ENCODE measurements at regions not wholly inside any gene's neighbourhood (a gene's known extent, or its start where the extent isn't known, plus 50 kb on each side); places are given as distances from the start of the nearest gene placed in this dataset.
"Not testable (repeated sequence)": the region's sequence is repeated elsewhere in the genome, so short reads cannot be mapped to it uniquely, and the experiment has no call there.

- DNase-seq (ENCODE audit: low spot score), result no peak
Observed at GRCh38 chr6:167667204-167668018, 159.3 kb upstream of the AFDN start.

GRCh38 chr6:167668019-167668753 is 158.5 kb upstream of the AFDN start:
- DNase-seq (ENCODE audit: low spot score), result no peak
- TF ChIP-seq CTCF (IDR thresholded peaks at IDR 0.05; ENCODE audit: extremely low read depth, missing control alignments), result no peak

More at GRCh38 chr6:167667204-167668018, 159.3 kb upstream of the AFDN start:
- no peak for TF ChIP-seq CTCF (IDR thresholded peaks at IDR 0.05; ENCODE audit: extremely low read depth, missing control alignments)

GRCh38 chr6:167668754-167669552 is 157.8 kb upstream of the AFDN start:
- no peak for TF ChIP-seq CTCF (IDR thresholded peaks at IDR 0.05; ENCODE audit: extremely low read depth, missing control alignments)
- no peak for DNase-seq (ENCODE audit: low spot score)

- DNase-seq (ENCODE audit: low spot score), result no peak
- no peak for TF ChIP-seq CTCF (IDR thresholded peaks at IDR 0.05; ENCODE audit: extremely low read depth, missing control alignments)
Observed at GRCh38 chr6:167669553-167669849, 157.2 kb upstream of the AFDN start.

- DNase-seq (ENCODE audit: low spot score), result no peak
- TF ChIP-seq CTCF (IDR thresholded peaks at IDR 0.05; ENCODE audit: extremely low read depth, missing control alignments), result no peak
Observed at GRCh38 chr6:167669870-167670802, 156.6 kb upstream of the AFDN start.

GRCh38 chr6:167670938-167671338 is 155.8 kb upstream of the AFDN start:
- TF ChIP-seq CTCF (IDR thresholded peaks at IDR 0.05; ENCODE audit: extremely low read depth, missing control alignments), result no peak
- no peak for DNase-seq (ENCODE audit: low spot score)

- not testable (repeated sequence) for DNase-seq (ENCODE audit: low spot score)
Observed at GRCh38 chr6:167671379-167671976, 155.2 kb upstream of the AFDN start.

Measured in GM20000 (cell line).